Keratinocyte (primary cell): ENCODE measurements at regions not wholly inside any gene's neighbourhood (a gene's known extent, or its start where the extent isn't known, plus 50 kb on each side); places are given as distances from the start of the nearest gene placed in this dataset.

Experiments
- DNase-seq: peaks from one replicate; pipeline ENCODE4 v3.0.0-alpha.2; 2011; ENCODE audit warnings: low read depth, missing footprints, low spot score
- FAIRE-seq: peaks from 2 replicates; lab custom pipeline; 2011; peaks lifted over from hg19 to GRCh38; lab: Jason Lieb, UNC
- H2AFZ ChIP-seq: 2 replicates; pipeline ENCODE4 v1.6.0; 2012; ENCODE audit warnings: low read length, control low read depth, inconsistent platforms; ENCODE audit not compliant: control insufficient read depth
- H3K27ac ChIP-seq: 2 replicates; pipeline ENCODE4 v1.5.1; 2011; ENCODE audit warnings: low read length; ENCODE audit not compliant: control insufficient read depth, insufficient read depth
- H3K27me3 ChIP-seq: 3 replicates; pipeline ENCODE4 v1.6.0; 2011; ENCODE audit warnings: low read length; ENCODE audit not compliant: control insufficient read depth, insufficient read depth; ENCODE audit errors: extremely low read depth
- H3K36me3 ChIP-seq, 2 experiments: 2 replicates in 1 of 2; 3 replicates in 1 of 2; pipeline ENCODE4 v1.5.1; 2011; ENCODE audit warnings: low read length in 2 of 2, mild to moderate bottlenecking in 1 of 2; ENCODE audit not compliant: control insufficient read depth in 2 of 2, insufficient read depth in 2 of 2; ENCODE audit errors: extremely low read depth in 1 of 2
- H3K4me1 ChIP-seq: 3 replicates; pipeline ENCODE4 v1.5.1; 2011; ENCODE audit warnings: low read length; ENCODE audit not compliant: control insufficient read depth, insufficient read depth; ENCODE audit errors: extremely low read depth
- H3K4me2 ChIP-seq: 3 replicates; pipeline ENCODE4 v1.6.0; 2011; ENCODE audit warnings: low read depth, low read length; ENCODE audit not compliant: control insufficient read depth, insufficient read depth; ENCODE audit errors: extremely low read depth
- H3K4me3 ChIP-seq, 3 experiments: fragments of 200-600 bp in 1 of 3; sonication (generic) in 1 of 3; 2 replicates in 2 of 3; 3 replicates in 1 of 3; pipeline ENCODE4 v1.5.1; 2011 to 2016; ENCODE audit warnings: low read length in 3 of 3, mild to moderate bottlenecking in 3 of 3, control low read depth in 2 of 3, inconsistent platforms in 1 of 3, low read depth in 1 of 3, mixed read lengths in 1 of 3, mixed run types in 1 of 3, moderate library complexity in 1 of 3; ENCODE audit not compliant: control insufficient read depth in 2 of 3, insufficient read depth in 2 of 3; ENCODE audit errors: extremely low read depth in 1 of 3
- H3K79me2 ChIP-seq: 2 replicates; pipeline ENCODE4 v1.6.0; 2012; ENCODE audit warnings: low read length; ENCODE audit not compliant: control insufficient read depth, insufficient read depth
- H3K9ac ChIP-seq: 3 replicates; pipeline ENCODE4 v1.6.0; 2011; ENCODE audit warnings: low read length; ENCODE audit not compliant: control insufficient read depth, insufficient read depth; ENCODE audit errors: extremely low read depth
- H3K9me1 ChIP-seq: 3 replicates; pipeline ENCODE4 v1.6.0; 2011; ENCODE audit warnings: low read length; ENCODE audit not compliant: control insufficient read depth, insufficient read depth; ENCODE audit errors: extremely low read depth
- H3K9me3 ChIP-seq: 2 replicates; pipeline ENCODE4 v1.5.1; 2012; ENCODE audit warnings: low read depth, low read length; ENCODE audit not compliant: control insufficient read depth
- H4K20me1 ChIP-seq: 3 replicates; pipeline ENCODE4 v1.6.0; 2011; ENCODE audit warnings: low read length; ENCODE audit not compliant: control insufficient read depth, insufficient read depth; ENCODE audit errors: extremely low read depth
- EZH2 ChIP-seq: IDR thresholded peaks from one replicate; pipeline ENCODE4 v1.6.1; 2012; ENCODE audit warnings: inconsistent platforms, mild to moderate bottlenecking, low read length, moderate library complexity
- dilution Hi-C: fragments of 300-500 bp; cut with MboI; formaldehyde crosslinking; loops from one replicate; pipeline ENCODE4 v1.7.0; 2020; ENCODE audit warnings: low sequenced_read_pairs; ENCODE audit not compliant: extremely low pct_ligation_motif_present
- TF ChIP-seq, protein P1 (sequence below), 3 experiments: IDR thresholded peaks in 1 of 3; conservative IDR thresholded peaks in 1 of 3; optimal IDR thresholded peaks in 1 of 3; 2 replicates in 2 of 3; 3 replicates in 1 of 3; pipeline versions ENCODE3 to v1.5.1; 2011; ENCODE audit warnings: low read length in 3 of 3, mild to moderate bottlenecking in 3 of 3, moderate library complexity in 2 of 3, control low read depth in 1 of 3, inconsistent platforms in 1 of 3; ENCODE audit not compliant: insufficient read depth in 2 of 3; ENCODE audit errors: extremely low read depth in 1 of 3

DNA sequence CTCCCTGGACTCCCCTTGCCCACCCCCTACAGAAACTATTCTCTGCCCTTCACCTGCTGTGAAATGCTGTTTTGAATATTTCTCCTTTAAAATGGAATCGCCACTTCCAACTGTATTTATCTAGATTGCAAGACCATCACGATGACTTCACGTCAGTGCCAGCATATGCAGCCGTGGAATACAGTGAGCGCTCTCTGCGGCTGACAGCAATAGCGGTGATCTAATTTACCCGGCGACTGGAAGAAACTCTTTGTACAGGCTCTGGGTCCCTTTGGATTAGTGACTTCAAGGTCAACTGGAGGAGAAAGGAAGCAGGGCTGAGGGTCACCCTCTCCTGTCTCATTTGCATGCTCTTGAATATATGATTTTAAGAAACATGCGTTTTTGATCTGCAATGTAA is 192.0 kb downstream of the IRX1 start:
- TF ChIP-seq, protein P1, sequence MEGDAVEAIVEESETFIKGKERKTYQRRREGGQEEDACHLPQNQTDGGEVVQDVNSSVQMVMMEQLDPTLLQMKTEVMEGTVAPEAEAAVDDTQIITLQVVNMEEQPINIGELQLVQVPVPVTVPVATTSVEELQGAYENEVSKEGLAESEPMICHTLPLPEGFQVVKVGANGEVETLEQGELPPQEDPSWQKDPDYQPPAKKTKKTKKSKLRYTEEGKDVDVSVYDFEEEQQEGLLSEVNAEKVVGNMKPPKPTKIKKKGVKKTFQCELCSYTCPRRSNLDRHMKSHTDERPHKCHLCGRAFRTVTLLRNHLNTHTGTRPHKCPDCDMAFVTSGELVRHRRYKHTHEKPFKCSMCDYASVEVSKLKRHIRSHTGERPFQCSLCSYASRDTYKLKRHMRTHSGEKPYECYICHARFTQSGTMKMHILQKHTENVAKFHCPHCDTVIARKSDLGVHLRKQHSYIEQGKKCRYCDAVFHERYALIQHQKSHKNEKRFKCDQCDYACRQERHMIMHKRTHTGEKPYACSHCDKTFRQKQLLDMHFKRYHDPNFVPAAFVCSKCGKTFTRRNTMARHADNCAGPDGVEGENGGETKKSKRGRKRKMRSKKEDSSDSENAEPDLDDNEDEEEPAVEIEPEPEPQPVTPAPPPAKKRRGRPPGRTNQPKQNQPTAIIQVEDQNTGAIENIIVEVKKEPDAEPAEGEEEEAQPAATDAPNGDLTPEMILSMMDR (optimal IDR thresholded peaks at IDR 0.05 in 1 of 3, IDR thresholded peaks at IDR 0.05 in 1 of 3, conservative IDR thresholded peaks at IDR 0.05 in 1 of 3; ENCODE audit: extremely low read depth in 1 of 3, insufficient read depth in 2 of 3, low read length in 3 of 3): no peak
- no peak for TF ChIP-seq EZH2
- no peak for FAIRE-seq
- DNase-seq: no peak
- Histone ChIP-seq H2AFZ (no peak overlapping the region), H4K20me1 (no peaks in the 10 kb centered on the region), H3K27me3 (no peaks in the 10 kb centered on the region), H3K79me2 (no peaks in the 10 kb centered on the region), H3K27ac (no peak overlapping the region), H3K4me3 (no peak overlapping the region), H3K36me3 (no peaks in the 10 kb centered on the region), H3K9me1 (no peaks in the 10 kb centered on the region), H3K9me3 (peaks cover 7% of the 10 kb centered on the region), H3K4me1 (no peaks in the 10 kb centered on the region), H3K4me2 (no peak overlapping the region), H3K9ac (no peak overlapping the region)
- dilution Hi-C loops: no loop called here

DNA sequence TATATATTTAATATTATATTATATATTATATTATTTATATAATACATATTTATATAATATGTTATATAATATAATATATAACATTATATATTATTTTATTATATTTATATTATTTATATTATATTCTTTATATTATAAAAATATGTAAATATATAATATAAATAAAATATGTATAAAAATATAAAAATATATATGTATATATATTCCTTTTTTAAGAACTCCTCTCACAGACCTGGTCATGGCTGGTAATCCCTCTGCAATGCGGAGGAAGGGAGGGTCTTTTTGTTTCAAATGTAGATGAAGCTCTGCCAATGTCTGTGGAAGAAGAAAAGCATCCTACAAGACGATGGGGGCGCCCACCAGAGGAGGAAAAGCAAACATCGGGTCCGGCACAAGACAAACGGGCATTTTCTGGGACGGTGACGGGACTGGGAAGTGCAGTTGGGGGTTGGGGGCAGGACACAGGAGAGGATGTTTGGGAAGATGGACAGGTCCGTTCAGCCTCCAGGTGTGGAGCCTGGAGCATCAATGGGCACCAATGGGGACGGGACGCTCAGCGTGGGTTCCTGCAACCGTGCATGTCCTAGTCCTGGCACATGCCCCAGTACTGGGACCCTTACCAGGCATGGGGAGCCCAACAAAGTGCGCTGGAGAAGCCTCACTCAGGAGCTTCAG is 194.0 kb downstream of the IRX1 start:
- DNase-seq (no peak), FAIRE-seq (no peak)
- Histone ChIP-seq H2AFZ (no peak overlapping the region), H3K4me1 (no peaks in the 10 kb centered on the region), H3K9me3 (peaks cover 8% of the 10 kb centered on the region), H3K27ac (no peak overlapping the region), H3K4me3 (no peak overlapping the region), H3K9me1 (no peaks in the 10 kb centered on the region), H3K9ac (no peak overlapping the region), H3K27me3 (no peaks in the 10 kb centered on the region), H3K4me2 (no peak overlapping the region), H3K36me3 (no peaks in the 10 kb centered on the region), H3K79me2 (no peaks in the 10 kb centered on the region), H4K20me1 (no peaks in the 10 kb centered on the region)
- dilution Hi-C loops: no loop called here
- TF ChIP-seq EZH2: no peak
- TF ChIP-seq, protein P1 (optimal IDR thresholded peaks at IDR 0.05 in 1 of 3, IDR thresholded peaks at IDR 0.05 in 1 of 3, conservative IDR thresholded peaks at IDR 0.05 in 1 of 3; ENCODE audit: extremely low read depth in 1 of 3, insufficient read depth in 2 of 3, low read length in 3 of 3): no peak
